WTC11 (cell line): ENCODE measurements at regions not wholly inside any gene's neighbourhood (a gene's known extent, or its start where the extent isn't known, plus 50 kb on each side); places are given as distances from the start of the nearest gene placed in this dataset.

Experiments used
- ATAC-seq: fragments of 200-7000 bp; cut with Tn5 transposase; 2 replicates; pipeline ENCODE4 v1.10.0; 2021; ENCODE audit warnings: mild to moderate bottlenecking, moderate library complexity
- CTCF ChIA-PET: fragments of 300-600 bp; sonication (Branson Sonifier 250); formaldehyde crosslinking; loops from one replicate; lab custom pipeline; 2021; ENCODE audit warnings: antibody characterized with exemption; lab: Charles Lee
- POLR2A ChIA-PET: fragments of 350-600 bp; sonication (Branson Sonifier 250); formaldehyde crosslinking; loops from one replicate; lab custom pipeline; 2021; ENCODE audit warnings: antibody characterized with exemption; lab: Charles Lee
- DNase-seq: peaks from one replicate; pipeline ENCODE4 v3.0.0; 2021; ENCODE audit warnings: low spot score
- H3K27ac Mint-ChIP-seq: 2 replicates; pipeline ENCODE4 v1.8.0; 2021; ENCODE audit warnings: mixed read lengths
- H3K27me3 Mint-ChIP-seq: 2 replicates; pipeline ENCODE4 v1.8.0; 2021; ENCODE audit warnings: low read depth, mild to moderate bottlenecking, moderate library complexity, mixed read lengths
- H3K36me3 Mint-ChIP-seq: 2 replicates; pipeline ENCODE4 v1.8.0; 2021; ENCODE audit warnings: mixed read lengths
- H3K4me1 Mint-ChIP-seq: 2 replicates; pipeline ENCODE4 v1.8.0; 2022; ENCODE audit warnings: mixed read lengths
- H3K4me3 Mint-ChIP-seq: 2 replicates; pipeline ENCODE4 v1.8.0; 2021; ENCODE audit warnings: mild to moderate bottlenecking, moderate library complexity, mixed read lengths
- H3K9me3 Mint-ChIP-seq: 2 replicates; pipeline ENCODE4 v1.8.0; 2021; ENCODE audit warnings: mixed read lengths
- ATF1 ChIP-seq: sonication (generic); formaldehyde crosslinking; IDR thresholded peaks from 2 replicates; pipeline ENCODE4 v1.8.1; 2023; ENCODE audit warnings: mild to moderate bottlenecking, moderate library complexity, missing genetic modification reagents
- CDX4 ChIP-seq: fragments of 250-450 bp; sonication (Bioruptor Pico); IDR thresholded peaks from 2 replicates; pipeline ENCODE4 v1.9.0; 2021; ENCODE audit warnings: moderate library complexity, mild to moderate bottlenecking, inconsistent platforms, borderline replicate concordance
- E2F4 ChIP-seq: sonication (generic); formaldehyde crosslinking; IDR thresholded peaks from 2 replicates; pipeline ENCODE4 v1.8.1; 2022; ENCODE audit warnings: low read depth, mild to moderate bottlenecking, moderate library complexity, missing genetic modification reagents, borderline replicate concordance
- E2F5 ChIP-seq: sonication (generic); formaldehyde crosslinking; IDR thresholded peaks from 2 replicates; pipeline ENCODE4 v1.8.1; 2022; ENCODE audit warnings: mild to moderate bottlenecking, moderate library complexity, missing genetic modification reagents
- ETV6 ChIP-seq: sonication (generic); formaldehyde crosslinking; IDR thresholded peaks from 2 replicates; pipeline ENCODE4 v1.8.1; 2022; ENCODE audit warnings: mild to moderate bottlenecking, missing genetic modification reagents
- FOXJ3 ChIP-seq: sonication (generic); formaldehyde crosslinking; IDR thresholded peaks from 2 replicates; pipeline ENCODE4 v1.9.0; 2021; ENCODE audit warnings: missing genetic modification reagents, mild to moderate bottlenecking, borderline replicate concordance
- IRF1 ChIP-seq: sonication (generic); formaldehyde crosslinking; IDR thresholded peaks from 2 replicates; pipeline ENCODE4 v1.8.0; 2023; ENCODE audit warnings: missing genetic modification reagents
- NFE2L1 ChIP-seq: sonication (generic); formaldehyde crosslinking; IDR thresholded peaks from 2 replicates; pipeline ENCODE4 v1.8.1; 2023; ENCODE audit warnings: missing genetic modification reagents
- SMAD3 ChIP-seq: sonication (generic); formaldehyde crosslinking; IDR thresholded peaks from 2 replicates; pipeline ENCODE4 v1.8.0; 2022; ENCODE audit warnings: missing genetic modification reagents, mild to moderate bottlenecking, borderline replicate concordance
- SP1 ChIP-seq: sonication (generic); formaldehyde crosslinking; conservative IDR thresholded peaks from 2 replicates; pipeline ENCODE4 v1.8.1; 2022; ENCODE audit warnings: missing genetic modification reagents
- TEAD1 ChIP-seq: sonication (generic); formaldehyde crosslinking; IDR thresholded peaks from 2 replicates; pipeline ENCODE4 v1.8.0; 2022; ENCODE audit warnings: mild to moderate bottlenecking, missing genetic modification reagents
- ZNF121 ChIP-seq: sonication (generic); formaldehyde crosslinking; IDR thresholded peaks from 2 replicates; pipeline ENCODE4 v1.8.0; 2023; ENCODE audit warnings: missing genetic modification reagents
- ZNF219 ChIP-seq: sonication (generic); formaldehyde crosslinking; IDR thresholded peaks from 2 replicates; pipeline ENCODE4 v1.8.0; 2023; ENCODE audit warnings: missing genetic modification reagents, mild to moderate bottlenecking, borderline replicate concordance
- ZNF232 ChIP-seq: sonication (generic); formaldehyde crosslinking; IDR thresholded peaks from 2 replicates; pipeline ENCODE4 v1.8.0; 2022; ENCODE audit warnings: mild to moderate bottlenecking, missing genetic modification reagents
- ZNF263 ChIP-seq: sonication (generic); formaldehyde crosslinking; IDR thresholded peaks from 2 replicates; pipeline ENCODE4 v1.8.1; 2022; ENCODE audit warnings: low read depth, mild to moderate bottlenecking, moderate library complexity, missing genetic modification reagents
- ZNF281 ChIP-seq: sonication (generic); formaldehyde crosslinking; IDR thresholded peaks from 2 replicates; pipeline ENCODE4 v1.8.0; 2023; ENCODE audit warnings: mild to moderate bottlenecking, missing genetic modification reagents
- ZNF317 ChIP-seq: sonication (generic); formaldehyde crosslinking; IDR thresholded peaks from 2 replicates; pipeline ENCODE4 v1.8.1; 2023; ENCODE audit warnings: low read depth, mild to moderate bottlenecking, moderate library complexity, missing genetic modification reagents, borderline replicate concordance
- ZNF396 ChIP-seq: fragments of 250-450 bp; sonication (Bioruptor Pico); IDR thresholded peaks from 2 replicates; pipeline ENCODE4 v1.8.0; 2021; ENCODE audit warnings: mild to moderate bottlenecking, moderate library complexity, borderline replicate concordance
- ZNF532 ChIP-seq: fragments of 250-450 bp; sonication (Bioruptor Pico); IDR thresholded peaks from 2 replicates; pipeline ENCODE4 v1.9.0; 2021; ENCODE audit warnings: mild to moderate bottlenecking, borderline replicate concordance
- ZNF671 ChIP-seq: fragments of 250-450 bp; sonication (Bioruptor Pico); IDR thresholded peaks from 2 replicates; pipeline ENCODE4 v1.8.0; 2021; ENCODE audit warnings: mild to moderate bottlenecking

- TF ChIP-seq TEAD1 (CRISPR knock-in tag) (no peak), E2F5 (CRISPR knock-in tag) (no peak)
These were observed 215.7 kb upstream of the HAND2 start (continued) for GRCh38 chr4:173745765-173746164.

GRCh38 chr4:173736840-173737239 is 206.8 kb upstream of the HAND2 start:
- ChIA-PET POLR2A (no interaction called here), CTCF (no interaction called here)
- no peak for DNase-seq
- Mint-ChIP-seq H3K9me3 (no peaks in the 10 kb centered on the region), H3K36me3 (no peaks in the 10 kb centered on the region), H3K4me3 (no peak overlapping the region), H3K27me3 (no peaks in the 10 kb centered on the region), H3K4me1 (no peaks in the 10 kb centered on the region), H3K27ac (no peak overlapping the region)
- ATAC-seq: no peak
- TF ChIP-seq ZNF121 (CRISPR knock-in tag): no peak
- TF ChIP-seq ZNF219 (CRISPR knock-in tag): no peak
- no peak for TF ChIP-seq NFE2L1 (CRISPR knock-in tag)
- no peak for TF ChIP-seq ZNF281 (CRISPR knock-in tag)
- no peak for TF ChIP-seq SP1
- no peak for TF ChIP-seq ZNF232 (CRISPR knock-in tag)
- no peak for TF ChIP-seq ZNF317 (CRISPR knock-in tag)
- TF ChIP-seq FOXJ3: no peak
- TF ChIP-seq ZNF263: no peak
- no peak for TF ChIP-seq CDX4 (CRISPR knock-in tag)
- TF ChIP-seq ATF1 (CRISPR knock-in tag): no peak
- no peak for TF ChIP-seq IRF1 (CRISPR knock-in tag)

- Mint-ChIP-seq H3K27ac (no peak overlapping the region), H3K9me3 (no peaks in the 10 kb centered on the region), H3K36me3 (no peaks in the 10 kb centered on the region), H3K4me1 (no peaks in the 10 kb centered on the region), H3K4me3 (no peak overlapping the region), H3K27me3 (no peaks in the 10 kb centered on the region)
- ChIA-PET CTCF (interaction anchor here (0.8 kb wide), 1 partner anchor 17 kb away, joined by 3 read pairs; no protein-coding TSS in a partner anchor), POLR2A (no interaction called here)
- no peak for DNase-seq
- ATAC-seq: no peak
- TF ChIP-seq ZNF671 (no peak), ZNF532 (CRISPR knock-in tag) (no peak), E2F4 (no peak), ZNF121 (CRISPR knock-in tag) (no peak), ZNF219 (CRISPR knock-in tag) (no peak), ZNF232 (CRISPR knock-in tag) (no peak), ETV6 (no peak), SMAD3 (CRISPR knock-in tag) (no peak), ZNF396 (CRISPR knock-in tag) (no peak)
These were observed 205.6 kb upstream of the HAND2 start for GRCh38 chr4:173735585-173735984.
